ENCODE measurements at regions not wholly inside any gene's neighbourhood (a gene's known extent, or its start where the extent isn't known, plus 50 kb on each side); places are given as distances from the start of the nearest gene placed in this dataset.

GRCh38 chr3:154559623-154560022, 129.6 kb upstream of the GPR149 start:
- TF ChIP-seq, protein P1, sequence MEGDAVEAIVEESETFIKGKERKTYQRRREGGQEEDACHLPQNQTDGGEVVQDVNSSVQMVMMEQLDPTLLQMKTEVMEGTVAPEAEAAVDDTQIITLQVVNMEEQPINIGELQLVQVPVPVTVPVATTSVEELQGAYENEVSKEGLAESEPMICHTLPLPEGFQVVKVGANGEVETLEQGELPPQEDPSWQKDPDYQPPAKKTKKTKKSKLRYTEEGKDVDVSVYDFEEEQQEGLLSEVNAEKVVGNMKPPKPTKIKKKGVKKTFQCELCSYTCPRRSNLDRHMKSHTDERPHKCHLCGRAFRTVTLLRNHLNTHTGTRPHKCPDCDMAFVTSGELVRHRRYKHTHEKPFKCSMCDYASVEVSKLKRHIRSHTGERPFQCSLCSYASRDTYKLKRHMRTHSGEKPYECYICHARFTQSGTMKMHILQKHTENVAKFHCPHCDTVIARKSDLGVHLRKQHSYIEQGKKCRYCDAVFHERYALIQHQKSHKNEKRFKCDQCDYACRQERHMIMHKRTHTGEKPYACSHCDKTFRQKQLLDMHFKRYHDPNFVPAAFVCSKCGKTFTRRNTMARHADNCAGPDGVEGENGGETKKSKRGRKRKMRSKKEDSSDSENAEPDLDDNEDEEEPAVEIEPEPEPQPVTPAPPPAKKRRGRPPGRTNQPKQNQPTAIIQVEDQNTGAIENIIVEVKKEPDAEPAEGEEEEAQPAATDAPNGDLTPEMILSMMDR (IDR thresholded peaks at IDR 0.05 in 8 of 11, conservative IDR thresholded peaks at IDR 0.05 in 3 of 11) = no peak
- no peak for TF ChIP-seq POLR2A (IDR thresholded peaks at IDR 0.05)

Data from spleen (tissue), 7 donors.